ENCODE measurements at regions not wholly inside any gene's neighbourhood (a gene's known extent, or its start where the extent isn't known, plus 50 kb on each side); places are given as distances from the start of the nearest gene placed in this dataset.

GRCh38 chr14:27256805-27257204 is 659.0 kb upstream of the NOVA1 start:
- Histone ChIP-seq H3K27me3 (replicated peaks; ENCODE audit: control insufficient read depth, insufficient read depth, low read length) (no peaks in the 10 kb centered on the region), H3K36me3 (ENCODE audit: control insufficient read depth, insufficient read depth, low read length) (no peaks in the 10 kb centered on the region), H3K4me1 (no peaks in the 10 kb centered on the region), H3K4me3 (ENCODE audit: low read depth, low read length) (no peak overlapping the region), H3K9me3 (no peaks in the 10 kb centered on the region)
- ChIA-PET CTCF (no interaction called here), POLR2A (no interaction called here)
- H3K27me3 Mint-ChIP-seq (ENCODE audit: insufficient read depth, unreplicated experiment) = peaks cover 3% of the 10 kb centered on the region
- H3K27ac Mint-ChIP-seq (ENCODE audit: unreplicated experiment) = no peak overlapping the region
- no peak overlapping the region for H3K4me3 Mint-ChIP-seq (ENCODE audit: unreplicated experiment)
- H3K36me3 Mint-ChIP-seq (ENCODE audit: insufficient read depth, unreplicated experiment) = no peaks in the 10 kb centered on the region
- intact Hi-C loops (cut with micrococcal nuclease; ENCODE audit: unreplicated experiment) = no loop called here
- DNase-seq = no peak
- H3K4me1 Mint-ChIP-seq (ENCODE audit: low read depth, unreplicated experiment) = no peaks in the 10 kb centered on the region
- TF ChIP-seq, protein P1, sequence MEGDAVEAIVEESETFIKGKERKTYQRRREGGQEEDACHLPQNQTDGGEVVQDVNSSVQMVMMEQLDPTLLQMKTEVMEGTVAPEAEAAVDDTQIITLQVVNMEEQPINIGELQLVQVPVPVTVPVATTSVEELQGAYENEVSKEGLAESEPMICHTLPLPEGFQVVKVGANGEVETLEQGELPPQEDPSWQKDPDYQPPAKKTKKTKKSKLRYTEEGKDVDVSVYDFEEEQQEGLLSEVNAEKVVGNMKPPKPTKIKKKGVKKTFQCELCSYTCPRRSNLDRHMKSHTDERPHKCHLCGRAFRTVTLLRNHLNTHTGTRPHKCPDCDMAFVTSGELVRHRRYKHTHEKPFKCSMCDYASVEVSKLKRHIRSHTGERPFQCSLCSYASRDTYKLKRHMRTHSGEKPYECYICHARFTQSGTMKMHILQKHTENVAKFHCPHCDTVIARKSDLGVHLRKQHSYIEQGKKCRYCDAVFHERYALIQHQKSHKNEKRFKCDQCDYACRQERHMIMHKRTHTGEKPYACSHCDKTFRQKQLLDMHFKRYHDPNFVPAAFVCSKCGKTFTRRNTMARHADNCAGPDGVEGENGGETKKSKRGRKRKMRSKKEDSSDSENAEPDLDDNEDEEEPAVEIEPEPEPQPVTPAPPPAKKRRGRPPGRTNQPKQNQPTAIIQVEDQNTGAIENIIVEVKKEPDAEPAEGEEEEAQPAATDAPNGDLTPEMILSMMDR (IDR thresholded peaks at IDR 0.05; ENCODE audit: insufficient read depth in 1 of 2, low read depth in 1 of 2, low read length in 1 of 2, severe bottlenecking in 1 of 2, unreplicated experiment in 1 of 2) = no peak
- no peaks in the 10 kb centered on the region for H3K9me3 Mint-ChIP-seq (ENCODE audit: unreplicated experiment)
- BruUV-seq (replicated peaks) = no TSS peak

DNA sequence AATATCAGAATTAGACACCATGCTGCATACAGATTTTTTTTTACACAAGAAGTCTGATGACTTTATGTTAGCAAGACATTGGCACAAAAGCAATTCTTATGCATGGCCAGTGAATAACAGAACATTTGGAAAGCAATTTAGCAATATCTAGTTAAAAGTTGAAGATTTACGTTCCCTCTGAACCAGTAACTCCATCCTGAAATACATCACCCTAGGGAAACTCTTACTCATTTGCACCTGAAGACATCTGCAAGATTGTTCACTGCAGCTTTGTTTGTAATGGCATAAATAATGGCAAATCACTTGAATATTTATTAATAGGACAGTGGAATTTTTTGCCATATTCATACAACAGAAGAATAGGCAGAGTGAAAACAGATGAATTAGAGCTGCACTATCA is 670.0 kb upstream of the NOVA1 start:
- Histone ChIP-seq H3K9me3 (no peaks in the 10 kb centered on the region; the same call in 1 of the 2 replicates), H3K36me3 (ENCODE audit: control insufficient read depth, insufficient read depth, low read length) (no peaks in the 10 kb centered on the region), H3K27me3 (replicated peaks; ENCODE audit: control insufficient read depth, insufficient read depth, low read length) (no peaks in the 10 kb centered on the region), H3K4me3 (ENCODE audit: low read depth, low read length) (no peak overlapping the region), H3K4me1 (no peaks in the 10 kb centered on the region)
- Mint-ChIP-seq H3K27ac (ENCODE audit: unreplicated experiment) (no peak overlapping the region), H3K4me3 (ENCODE audit: unreplicated experiment) (no peak overlapping the region), H3K9me3 (ENCODE audit: unreplicated experiment) (no peaks in the 10 kb centered on the region), H3K4me1 (ENCODE audit: low read depth, unreplicated experiment) (no peaks in the 10 kb centered on the region), H3K27me3 (ENCODE audit: insufficient read depth, unreplicated experiment) (no peaks in the 10 kb centered on the region), H3K36me3 (ENCODE audit: insufficient read depth, unreplicated experiment) (no peaks in the 10 kb centered on the region)
- no TSS peak for BruUV-seq (replicated peaks)
- no peak for DNase-seq
- TF ChIP-seq, protein P1 (IDR thresholded peaks at IDR 0.05; ENCODE audit: insufficient read depth in 1 of 2, low read depth in 1 of 2, low read length in 1 of 2, severe bottlenecking in 1 of 2, unreplicated experiment in 1 of 2) = no peak
- CTCF ChIA-PET = no interaction called here
- intact Hi-C loops (cut with micrococcal nuclease; ENCODE audit: unreplicated experiment) = no loop called here
- POLR2A ChIA-PET = no interaction called here

DNA sequence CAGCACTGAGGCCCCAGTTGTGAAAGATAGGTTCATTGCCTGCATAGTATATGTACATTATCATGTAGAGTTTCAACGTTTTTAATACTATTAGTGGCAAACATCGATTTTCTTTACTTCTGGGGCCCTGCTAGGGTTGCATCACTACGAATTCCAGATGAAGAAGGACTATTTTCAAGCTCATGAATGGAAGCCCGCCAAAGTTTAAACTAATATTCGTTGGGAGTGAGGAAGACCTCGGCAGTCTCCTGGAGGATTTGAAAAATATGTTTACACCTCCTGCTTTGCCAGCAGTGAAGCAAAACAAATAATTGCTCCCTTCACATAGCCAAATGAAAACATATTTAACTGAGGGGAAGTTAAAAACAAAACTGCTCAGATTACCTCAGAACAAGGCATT is 672.9 kb upstream of the NOVA1 start:
- intact Hi-C loops (cut with micrococcal nuclease; ENCODE audit: unreplicated experiment) = no loop called here
- no TSS peak for BruUV-seq (replicated peaks)
- Histone ChIP-seq H3K4me1 (no peaks in the 10 kb centered on the region), H3K9me3 (no peaks in the 10 kb centered on the region), H3K27me3 (replicated peaks; ENCODE audit: control insufficient read depth, insufficient read depth, low read length) (no peaks in the 10 kb centered on the region), H3K4me3 (ENCODE audit: low read depth, low read length) (no peak overlapping the region), H3K36me3 (ENCODE audit: control insufficient read depth, insufficient read depth, low read length) (no peaks in the 10 kb centered on the region)
- Mint-ChIP-seq H3K9me3 (ENCODE audit: unreplicated experiment) (no peaks in the 10 kb centered on the region), H3K4me1 (ENCODE audit: low read depth, unreplicated experiment) (no peaks in the 10 kb centered on the region), H3K36me3 (ENCODE audit: insufficient read depth, unreplicated experiment) (no peaks in the 10 kb centered on the region), H3K27ac (ENCODE audit: unreplicated experiment) (no peak overlapping the region), H3K27me3 (ENCODE audit: insufficient read depth, unreplicated experiment) (no peaks in the 10 kb centered on the region), H3K4me3 (ENCODE audit: unreplicated experiment) (no peak overlapping the region)
- ChIA-PET CTCF (no interaction called here), POLR2A (no interaction called here)
- no peak for DNase-seq
- TF ChIP-seq, protein P1 (IDR thresholded peaks at IDR 0.05; ENCODE audit: insufficient read depth in 1 of 2, low read depth in 1 of 2, low read length in 1 of 2, severe bottlenecking in 1 of 2, unreplicated experiment in 1 of 2) = no peak

All from Caco-2 (cell line).